22Rv1 (cell line): ENCODE measurements at regions not wholly inside any gene's neighbourhood (a gene's known extent, or its start where the extent isn't known, plus 50 kb on each side); places are given as distances from the start of the nearest gene placed in this dataset.

Experiments
- ZFX ChIP-seq: fragments of 450-650 bp; IDR thresholded peaks from 2 replicates; pipeline ENCODE4 v1.6.1; 2017; ENCODE audit warnings: antibody characterized with exemption, borderline replicate concordance
- TF ChIP-seq, protein P1 (sequence below): fragments of 450-650 bp; IDR thresholded peaks from 2 replicates; pipeline ENCODE4 v1.5.1; 2017; ENCODE audit warnings: mild to moderate bottlenecking

DNA sequence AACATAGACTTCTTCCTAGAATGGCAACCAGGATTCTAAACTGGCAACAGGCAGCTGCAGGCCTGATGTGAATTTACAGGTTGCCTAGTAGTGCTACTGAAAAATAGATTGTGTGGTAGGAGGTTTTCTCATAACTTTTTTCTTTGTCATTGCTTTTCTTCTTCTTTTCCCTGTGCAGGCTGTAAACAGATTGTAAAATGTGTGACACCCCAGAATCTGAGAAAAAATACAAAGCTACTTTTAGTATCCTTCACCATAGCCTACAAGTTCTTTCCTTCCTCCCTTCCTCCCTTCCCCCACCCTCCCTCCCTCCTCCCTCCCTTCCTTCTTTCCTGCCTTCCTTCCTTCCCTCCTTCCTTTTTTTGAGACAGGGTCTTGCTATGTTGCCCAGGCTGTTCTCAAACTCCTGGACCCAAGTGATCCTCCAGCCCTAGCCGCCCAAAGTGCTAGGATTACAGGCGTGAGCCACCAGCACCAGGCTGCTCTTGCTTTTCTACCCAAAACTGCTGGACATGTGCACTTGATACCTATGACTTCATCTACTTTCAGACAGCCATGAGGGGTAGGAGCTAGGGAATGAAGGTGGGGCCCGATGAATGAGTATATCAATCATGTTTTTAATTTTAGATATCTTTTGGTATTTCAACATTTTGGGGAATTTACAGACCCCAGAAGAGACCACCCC is 114.2 kb upstream of the EEA1 start:
- TF ChIP-seq, protein P1, sequence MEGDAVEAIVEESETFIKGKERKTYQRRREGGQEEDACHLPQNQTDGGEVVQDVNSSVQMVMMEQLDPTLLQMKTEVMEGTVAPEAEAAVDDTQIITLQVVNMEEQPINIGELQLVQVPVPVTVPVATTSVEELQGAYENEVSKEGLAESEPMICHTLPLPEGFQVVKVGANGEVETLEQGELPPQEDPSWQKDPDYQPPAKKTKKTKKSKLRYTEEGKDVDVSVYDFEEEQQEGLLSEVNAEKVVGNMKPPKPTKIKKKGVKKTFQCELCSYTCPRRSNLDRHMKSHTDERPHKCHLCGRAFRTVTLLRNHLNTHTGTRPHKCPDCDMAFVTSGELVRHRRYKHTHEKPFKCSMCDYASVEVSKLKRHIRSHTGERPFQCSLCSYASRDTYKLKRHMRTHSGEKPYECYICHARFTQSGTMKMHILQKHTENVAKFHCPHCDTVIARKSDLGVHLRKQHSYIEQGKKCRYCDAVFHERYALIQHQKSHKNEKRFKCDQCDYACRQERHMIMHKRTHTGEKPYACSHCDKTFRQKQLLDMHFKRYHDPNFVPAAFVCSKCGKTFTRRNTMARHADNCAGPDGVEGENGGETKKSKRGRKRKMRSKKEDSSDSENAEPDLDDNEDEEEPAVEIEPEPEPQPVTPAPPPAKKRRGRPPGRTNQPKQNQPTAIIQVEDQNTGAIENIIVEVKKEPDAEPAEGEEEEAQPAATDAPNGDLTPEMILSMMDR = no peak
- TF ChIP-seq ZFX = no peak
